BLaER1 (cell line): ENCODE measurements at regions not wholly inside any gene's neighbourhood (a gene's known extent, or its start where the extent isn't known, plus 50 kb on each side); places are given as distances from the start of the nearest gene placed in this dataset.
A peak's percentile ranks its signal among the peaks of the same experiment; 100 is the strongest.

Source experiments
- H3K27ac ChIP-seq: shearing (Covaris generic); formaldehyde crosslinking; 2 replicates; pipeline ENCODE4 v1.8.1; 2022
- H3K27me3 ChIP-seq: shearing (Covaris generic); formaldehyde crosslinking; 2 replicates; pipeline ENCODE4 v1.8.1; 2022
- H3K36me3 ChIP-seq: shearing (Covaris generic); formaldehyde crosslinking; 2 replicates; pipeline ENCODE4 v1.8.1; 2022
- H3K4me1 ChIP-seq: shearing (Covaris generic); formaldehyde crosslinking; 2 replicates; pipeline ENCODE4 v1.8.1; 2022
- H3K4me2 ChIP-seq: shearing (Covaris generic); formaldehyde crosslinking; 2 replicates; pipeline ENCODE4 v1.8.1; 2022
- H3K4me3 ChIP-seq: shearing (Covaris generic); formaldehyde crosslinking; 2 replicates; pipeline ENCODE4 v1.8.1; 2022
- H3K9ac ChIP-seq: shearing (Covaris generic); formaldehyde crosslinking; 2 replicates; pipeline ENCODE4 v1.8.1; 2022
- H3K9me3 ChIP-seq: shearing (Covaris generic); formaldehyde crosslinking; 2 replicates; pipeline ENCODE4 v1.8.1; 2022
- H4K20me1 ChIP-seq: shearing (Covaris generic); formaldehyde crosslinking; 2 replicates; pipeline ENCODE4 v1.8.1; 2022
- Cebpa-rat ChIP-seq: shearing (Covaris generic); IDR thresholded peaks from 2 replicates; pipeline ENCODE4 v1.8.1; 2022

DNA sequence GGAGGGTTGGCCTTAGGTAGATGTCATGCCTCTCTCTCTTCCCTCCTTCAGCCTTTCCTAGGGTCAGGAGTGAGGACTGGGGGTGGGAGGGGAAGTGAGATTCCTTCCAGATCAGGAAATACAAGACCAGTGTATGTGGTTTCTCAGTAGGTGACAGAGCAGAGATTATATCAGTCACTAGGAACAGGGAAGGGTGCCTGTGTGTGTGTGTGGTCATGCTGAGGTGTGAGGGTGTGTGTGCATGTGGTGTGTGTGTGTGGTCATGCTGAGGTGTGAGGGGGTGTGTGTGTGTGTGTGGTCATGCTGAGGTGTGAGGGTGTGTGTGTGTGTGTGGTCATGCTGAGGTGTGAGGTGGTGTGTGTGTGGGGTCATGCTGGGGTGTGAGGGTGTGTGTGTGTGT, 259.8 kb downstream of the LOXHD1 start:
- Histone ChIP-seq H3K36me3 (peaks cover 27% of the 10 kb centered on the region), H3K4me2 (peak overlapping the region; percentile 81), H3K9ac (no peak overlapping the region), H3K4me3 (no peak overlapping the region), H3K9me3 (no peaks in the 10 kb centered on the region), H4K20me1 (peaks cover 99% of the 10 kb centered on the region), H3K27ac (peak overlapping the region; percentile 16), H3K4me1 (peaks cover 80% of the 10 kb centered on the region), H3K27me3 (no peaks in the 10 kb centered on the region)
- TF ChIP-seq Cebpa-rat: no peak

DNA sequence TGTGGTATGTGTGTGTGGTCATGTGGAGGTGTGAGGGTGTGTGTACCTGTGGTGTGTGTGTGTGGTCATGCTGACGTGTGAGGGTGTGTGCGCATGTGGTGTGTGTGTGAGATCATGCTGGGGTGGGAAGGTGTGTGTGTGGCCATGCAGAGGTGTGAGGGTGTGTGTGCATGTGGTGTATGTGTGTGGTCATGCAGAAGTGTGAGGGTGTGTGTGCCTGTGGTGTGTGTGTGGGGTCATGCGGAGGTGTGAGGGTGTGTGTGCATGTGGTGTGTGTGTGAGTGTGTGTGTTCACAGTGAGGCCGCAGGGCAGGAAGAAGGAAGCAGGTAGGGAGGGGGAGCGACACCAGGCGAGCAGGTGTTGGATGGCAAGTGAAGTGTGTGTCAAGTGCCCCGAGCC, 259.0 kb downstream of the LOXHD1 start:
- Histone ChIP-seq H3K4me3 (no peak overlapping the region), H3K9ac (no peak overlapping the region), H3K4me1 (peaks cover 72% of the 10 kb centered on the region), H3K27ac (no peak overlapping the region), H3K4me2 (peak overlapping the region; percentile 81), H3K9me3 (no peaks in the 10 kb centered on the region), H3K27me3 (no peaks in the 10 kb centered on the region), H4K20me1 (peaks cover 99% of the 10 kb centered on the region), H3K36me3 (peaks cover 19% of the 10 kb centered on the region)
- no peak for TF ChIP-seq Cebpa-rat

DNA sequence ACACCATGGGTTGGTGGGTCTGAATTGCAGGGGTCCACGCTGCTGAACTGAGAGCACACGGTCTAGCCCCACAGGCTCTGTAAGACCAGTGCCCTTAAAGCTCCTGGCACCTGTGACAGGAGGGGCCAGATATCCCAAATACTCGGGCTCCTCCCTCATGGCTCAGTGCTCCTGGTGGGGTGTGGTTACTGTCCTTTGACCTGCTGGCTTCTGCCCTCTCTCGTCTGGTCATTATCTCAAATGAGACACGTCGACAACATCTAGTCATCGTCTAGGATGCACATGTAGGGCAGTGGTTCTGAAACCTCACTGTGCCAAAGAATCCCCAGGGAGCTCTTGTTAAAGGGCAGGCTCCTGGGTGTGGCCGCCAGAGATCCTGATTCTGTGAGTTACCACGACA, 258.4 kb downstream of the LOXHD1 start:
- H4K20me1 ChIP-seq: peaks cover 94% of the 10 kb centered on the region

DNA sequence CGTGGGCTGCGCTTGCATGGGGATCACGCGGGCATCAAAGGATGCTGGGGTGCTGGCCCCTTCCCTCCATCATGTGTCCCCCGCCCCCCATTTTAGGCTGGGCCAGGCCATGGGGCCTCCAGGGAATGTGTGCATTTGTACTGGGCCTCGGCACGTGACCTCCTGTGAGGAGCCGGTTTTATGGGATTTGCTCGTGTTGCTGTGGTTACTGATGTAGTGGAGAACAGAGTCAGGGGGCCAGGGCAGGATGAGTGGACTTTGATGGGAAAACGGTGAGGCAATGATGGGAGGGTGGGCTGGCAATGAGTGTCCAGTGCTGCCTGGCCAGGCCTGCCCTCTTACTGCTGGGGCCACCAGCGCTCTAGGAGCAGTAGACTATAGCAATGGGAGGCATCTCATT, 257.7 kb downstream of the LOXHD1 start:
- H4K20me1 ChIP-seq: peaks cover 88% of the 10 kb centered on the region
- peaks cover 59% of the 10 kb centered on the region for H3K4me1 ChIP-seq
- H3K27ac ChIP-seq: 0 out of 2 replicates have a peak overlapping the region, but pooled peaks have one; percentile 1
- H3K36me3 ChIP-seq: peaks cover 14% of the 10 kb centered on the region
- H3K4me2 ChIP-seq: peak overlapping the region; percentile 81
- no peak overlapping the region for H3K4me3 ChIP-seq
- H3K9ac ChIP-seq: no peak overlapping the region
- H3K9me3 ChIP-seq: no peaks in the 10 kb centered on the region
- TF ChIP-seq Cebpa-rat: no peak
- H3K27me3 ChIP-seq: no peaks in the 10 kb centered on the region

More for the DNA sequence above, 258.4 kb downstream of the LOXHD1 start:
- TF ChIP-seq Cebpa-rat: no peak
- Histone ChIP-seq H3K9ac (peak overlapping the region; percentile 3; the same call in 1 of the 2 replicates), H3K9me3 (no peaks in the 10 kb centered on the region), H3K4me3 (no peak overlapping the region), H3K4me2 (peak overlapping the region; percentile 81), H3K27ac (no peak overlapping the region), H3K36me3 (peaks cover 14% of the 10 kb centered on the region), H3K27me3 (no peaks in the 10 kb centered on the region), H3K4me1 (peaks cover 66% of the 10 kb centered on the region)

DNA sequence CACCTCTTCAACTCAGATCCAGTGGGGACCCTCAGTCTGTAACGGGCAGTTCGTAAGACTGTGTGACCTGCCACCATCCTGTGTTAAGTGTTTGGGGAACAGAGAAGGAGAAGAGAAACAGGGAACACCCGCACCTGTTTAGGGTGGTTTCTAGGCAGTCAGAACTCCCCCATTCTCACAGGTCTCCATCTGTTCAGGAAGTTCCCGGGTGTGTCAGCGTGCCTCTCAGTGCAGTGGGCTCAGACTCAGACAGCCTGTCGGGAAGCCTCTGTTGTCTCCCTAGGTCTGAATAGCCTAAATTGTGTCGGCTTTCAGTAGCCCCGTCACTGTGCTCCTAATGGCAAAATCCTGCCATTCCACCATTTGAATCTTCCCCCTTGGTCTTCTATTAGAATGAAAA, 256.6 kb downstream of the LOXHD1 start:
- Histone ChIP-seq H4K20me1 (peaks cover 84% of the 10 kb centered on the region), H3K4me1 (peaks cover 61% of the 10 kb centered on the region), H3K4me3 (no peak overlapping the region), H3K36me3 (peaks cover 8% of the 10 kb centered on the region; the same call in 1 of the 2 replicates), H3K9me3 (no peaks in the 10 kb centered on the region), H3K27me3 (no peaks in the 10 kb centered on the region), H3K4me2 (peak overlapping the region; percentile 81; the same call in 1 of the 2 replicates), H3K9ac (no peak overlapping the region), H3K27ac (no peak overlapping the region)
- TF ChIP-seq Cebpa-rat: no peak

DNA sequence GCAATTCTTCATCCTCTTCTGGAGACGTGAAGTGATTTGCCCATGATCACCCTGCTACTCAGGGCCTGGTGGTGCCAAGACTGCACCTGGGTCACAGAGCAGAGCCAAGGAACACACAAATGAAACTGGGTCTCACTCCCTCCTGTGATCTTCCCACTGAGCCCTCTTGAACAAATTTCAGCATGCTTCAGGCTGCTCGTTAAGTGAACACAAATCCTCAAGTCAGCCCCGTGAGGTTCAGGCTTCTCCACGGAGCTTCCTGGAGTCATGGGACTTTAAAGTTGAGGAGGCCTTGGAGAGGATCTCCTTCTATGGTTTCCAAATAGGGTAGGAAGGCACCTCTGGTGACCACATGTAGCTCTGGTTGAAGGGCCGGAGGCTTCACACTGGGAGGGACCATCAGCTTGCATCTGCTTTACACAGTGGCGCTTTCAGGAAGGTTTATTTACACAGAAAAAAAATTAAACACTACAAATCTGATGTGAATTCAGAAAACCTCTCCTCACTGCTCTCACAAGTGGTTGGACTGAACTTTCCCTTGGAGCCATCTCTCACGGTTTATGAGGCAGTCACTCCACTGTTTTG, 255.4 kb downstream of the LOXHD1 start:
- no peaks in the 10 kb centered on the region for H3K27me3 ChIP-seq
- H3K9me3 ChIP-seq: no peaks in the 10 kb centered on the region
- H3K4me2 ChIP-seq: no peak overlapping the region
- H3K27ac ChIP-seq: no peak overlapping the region
- no peak overlapping the region for H3K4me3 ChIP-seq
- peaks cover 63% of the 10 kb centered on the region for H3K4me1 ChIP-seq
- peaks cover 85% of the 10 kb centered on the region for H4K20me1 ChIP-seq
- H3K36me3 ChIP-seq: 0 out of 2 replicates have a peak, but pooled peaks cover 5% of the 10 kb centered on the region
- no peak overlapping the region for H3K9ac ChIP-seq
- no peak for TF ChIP-seq Cebpa-rat

DNA sequence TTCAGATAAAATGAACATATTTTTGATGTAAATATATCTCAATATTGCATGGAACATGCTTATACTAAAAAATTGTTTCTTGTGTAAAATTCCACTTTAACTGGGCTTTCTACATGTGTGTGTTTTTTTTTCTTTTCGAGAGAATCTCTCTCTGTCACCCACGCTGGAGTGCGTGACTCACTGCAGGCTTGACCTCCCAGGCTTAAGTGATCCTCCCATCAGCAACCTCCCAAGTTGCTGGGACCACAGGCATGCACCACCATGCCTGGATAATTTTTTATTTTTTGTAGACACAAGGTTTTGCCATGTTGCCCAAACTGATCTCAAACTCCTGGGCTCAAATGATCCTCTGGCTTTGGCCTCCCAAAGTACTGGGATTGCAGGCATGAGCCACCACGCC, 254.6 kb downstream of the LOXHD1 start:
- H3K9me3 ChIP-seq: no peaks in the 10 kb centered on the region
- 0 out of 2 replicates have a peak, but pooled peaks cover 5% of the 10 kb centered on the region for H3K36me3 ChIP-seq
- H3K4me2 ChIP-seq: no peak overlapping the region
- no peak for TF ChIP-seq Cebpa-rat
- no peak overlapping the region for H3K9ac ChIP-seq
- H3K4me3 ChIP-seq: no peak overlapping the region
- H4K20me1 ChIP-seq: peaks cover 85% of the 10 kb centered on the region
- peaks cover 63% of the 10 kb centered on the region for H3K4me1 ChIP-seq
- no peaks in the 10 kb centered on the region for H3K27me3 ChIP-seq
- H3K27ac ChIP-seq: no peak overlapping the region

DNA sequence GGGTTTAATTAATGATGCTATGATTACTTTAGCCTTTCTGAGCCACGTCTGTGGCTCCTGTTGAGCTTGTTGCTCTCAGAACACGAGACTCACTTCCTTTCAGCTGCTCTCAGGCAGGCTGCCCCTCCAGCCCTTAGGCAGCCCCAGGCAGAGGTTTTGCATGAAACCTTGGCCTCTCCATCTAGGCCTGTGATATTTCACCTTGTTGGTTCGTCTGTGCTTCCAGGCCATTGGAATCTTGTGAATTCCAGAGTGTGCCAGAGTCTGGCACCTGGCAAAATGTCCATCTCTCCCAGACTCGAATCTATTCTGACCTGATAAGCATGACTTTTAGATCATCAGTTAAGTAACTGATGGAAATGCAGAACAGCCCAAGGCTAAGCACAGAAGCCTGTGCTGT, 254.1 kb downstream of the LOXHD1 start:
- Histone ChIP-seq H3K36me3 (0 out of 2 replicates have a peak, but pooled peaks cover 5% of the 10 kb centered on the region), H3K4me2 (no peak overlapping the region), H4K20me1 (peaks cover 85% of the 10 kb centered on the region), H3K4me3 (no peak overlapping the region), H3K27me3 (no peaks in the 10 kb centered on the region), H3K9ac (no peak overlapping the region), H3K27ac (no peak overlapping the region), H3K9me3 (no peaks in the 10 kb centered on the region), H3K4me1 (peaks cover 63% of the 10 kb centered on the region)
- TF ChIP-seq Cebpa-rat: no peak

DNA sequence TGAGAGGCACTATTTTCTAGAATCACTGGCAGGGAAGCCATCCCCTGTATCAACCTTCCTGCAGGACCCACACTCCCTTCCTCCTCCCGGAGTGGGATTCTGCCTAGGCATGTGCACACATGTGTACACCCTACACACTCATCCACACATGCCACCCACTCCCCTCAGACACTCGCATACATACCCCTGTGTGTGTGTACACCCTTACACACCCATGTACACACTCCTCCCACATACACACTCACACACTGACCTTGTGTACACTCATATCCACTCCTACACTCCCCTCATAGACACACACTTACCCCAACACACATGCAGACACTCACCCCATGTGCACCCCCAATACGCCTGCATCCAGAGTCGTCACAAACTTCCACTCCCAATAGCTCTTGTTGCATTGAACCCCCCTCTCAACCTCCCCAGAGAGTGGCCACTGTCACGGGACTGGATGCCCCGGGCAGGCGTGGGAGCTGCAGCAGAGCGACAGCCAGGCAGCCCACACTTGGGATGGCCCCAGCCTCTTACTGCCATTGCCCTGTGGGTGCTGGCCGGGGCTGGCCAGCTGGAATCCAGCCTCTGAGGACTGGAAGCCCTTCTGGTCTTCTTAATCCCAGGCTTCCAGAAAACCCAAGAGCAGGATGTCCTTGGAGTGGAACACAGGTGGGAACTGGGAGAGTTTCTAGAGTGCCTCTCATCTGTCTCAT, 251.0 kb downstream of the LOXHD1 start:
- H3K27ac ChIP-seq: peak overlapping the region; percentile 36; the same call in 1 of the 2 replicates
- H3K4me3 ChIP-seq: no peak overlapping the region
- H3K4me1 ChIP-seq: peaks cover 61% of the 10 kb centered on the region
- peaks cover 16% of the 10 kb centered on the region; the same call in 1 of the 2 replicates for H3K36me3 ChIP-seq
- H3K4me2 ChIP-seq: peak overlapping the region; percentile 53
- no peak overlapping the region for H3K9ac ChIP-seq
- H3K27me3 ChIP-seq: no peaks in the 10 kb centered on the region
- TF ChIP-seq Cebpa-rat: no peak
- peaks cover 85% of the 10 kb centered on the region for H4K20me1 ChIP-seq
- H3K9me3 ChIP-seq: no peaks in the 10 kb centered on the region

DNA sequence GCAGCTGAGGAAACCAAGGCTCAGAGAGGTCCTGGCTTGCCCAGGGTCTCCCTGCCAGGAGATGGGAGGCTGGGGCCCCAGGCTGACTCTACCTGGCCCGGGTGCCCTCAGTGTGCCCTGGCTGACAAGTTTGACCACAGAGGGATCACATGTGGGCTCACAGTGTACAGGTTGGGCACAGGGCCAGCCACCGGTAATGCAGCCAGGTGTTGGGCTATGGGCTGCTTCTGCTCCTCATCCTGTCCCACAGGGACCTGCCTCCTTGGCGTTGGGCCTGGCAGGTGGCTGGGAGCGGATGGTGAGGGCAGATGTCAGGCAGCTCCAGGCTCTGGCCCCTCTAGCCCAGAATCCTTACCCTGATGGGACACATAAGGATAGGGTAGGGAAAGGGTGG, 250.5 kb downstream of the LOXHD1 start:
- Histone ChIP-seq H3K4me3 (no peak overlapping the region), H3K4me2 (peak overlapping the region; percentile 53), H3K4me1 (peaks cover 64% of the 10 kb centered on the region)

More for the DNA sequence above, 250.5 kb downstream of the LOXHD1 start:
- Histone ChIP-seq H4K20me1 (peaks cover 85% of the 10 kb centered on the region), H3K27me3 (no peaks in the 10 kb centered on the region), H3K36me3 (peaks cover 22% of the 10 kb centered on the region; the same call in 1 of the 2 replicates), H3K9ac (0 out of 2 replicates have a peak overlapping the region, but pooled peaks have one; percentile 4), H3K9me3 (no peaks in the 10 kb centered on the region), H3K27ac (peak overlapping the region; percentile 36; the same call in 1 of the 2 replicates)
- TF ChIP-seq Cebpa-rat: no peak
